GM18867 (cell line): ENCODE measurements at regions not wholly inside any gene's neighbourhood (a gene's known extent, or its start where the extent isn't known, plus 50 kb on each side); places are given as distances from the start of the nearest gene placed in this dataset.

Experiments
- ATAC-seq: cut with Tn5 transposase; IDR thresholded peaks from one replicate; pipeline ENCODE4 v1.9.1; 2021; ENCODE audit warnings: mild to moderate bottlenecking, moderate library complexity; ENCODE audit not compliant: unreplicated experiment

- ATAC-seq = no peak
Measured at GRCh38 chr3:135849827-135850226, 115.7 kb upstream of the PPP2R3A start.

GRCh38 chr3:135851201-135852081, 114.1 kb upstream of the PPP2R3A start:
- ATAC-seq = no peak

GRCh38 chr3:135853981-135854380, 111.5 kb upstream of the PPP2R3A start:
- ATAC-seq = no peak

GRCh38 chr3:135860761-135861160, 104.8 kb upstream of the PPP2R3A start:
- no peak for ATAC-seq

GRCh38 chr3:135862361-135862760, 103.2 kb upstream of the PPP2R3A start:
- ATAC-seq = no peak

GRCh38 chr3:135864060-135864459, 101.5 kb upstream of the PPP2R3A start:
- no peak for ATAC-seq

- no peak for ATAC-seq
Measured at GRCh38 chr3:135865085-135865484, 100.4 kb upstream of the PPP2R3A start.

- ATAC-seq = no peak
Measured at GRCh38 chr3:135865553-135865952, 100.0 kb upstream of the PPP2R3A start.

GRCh38 chr3:135867911-135868310, 97.6 kb upstream of the PPP2R3A start:
- ATAC-seq = no peak

- ATAC-seq = no peak
Measured at GRCh38 chr3:135868801-135869200, 96.7 kb upstream of the PPP2R3A start.

- no peak for ATAC-seq
Measured at GRCh38 chr3:135869439-135870105, 96.0 kb upstream of the PPP2R3A start.

- no peak for ATAC-seq
Measured at GRCh38 chr3:135871311-135871710, 94.2 kb upstream of the PPP2R3A start.

- ATAC-seq = no peak
Measured at GRCh38 chr3:135874035-135874434, 91.5 kb upstream of the PPP2R3A start.

GRCh38 chr3:135878501-135878900, 87.0 kb upstream of the PPP2R3A start:
- ATAC-seq = no peak

- ATAC-seq = no peak
Measured at GRCh38 chr3:135885885-135886284, 79.6 kb upstream of the PPP2R3A start.

- no peak for ATAC-seq
Measured at GRCh38 chr3:135887220-135887619, 78.3 kb upstream of the PPP2R3A start.

GRCh38 chr3:135889443-135889842, 76.1 kb upstream of the PPP2R3A start:
- no peak for ATAC-seq

GRCh38 chr3:135891121-135891520, 74.4 kb upstream of the PPP2R3A start:
- no peak for ATAC-seq

GRCh38 chr3:135895106-135895733, 70.3 kb upstream of the PPP2R3A start:
- peak; percentile 40 for ATAC-seq

GRCh38 chr3:135895734-135896121, 69.8 kb upstream of the PPP2R3A start:
- no peak for ATAC-seq

- no peak for ATAC-seq
Measured at GRCh38 chr3:135896613-135897012, 68.9 kb upstream of the PPP2R3A start.

- ATAC-seq = no peak
Measured at GRCh38 chr3:135897715-135898114, 67.8 kb upstream of the PPP2R3A start.
